PC-3 (cell line): ENCODE measurements at regions not wholly inside any gene's neighbourhood (a gene's known extent, or its start where the extent isn't known, plus 50 kb on each side); places are given as distances from the start of the nearest gene placed in this dataset.

Source experiments
- ATAC-seq: fragments of 200-7000 bp; cut with Tn5 transposase; 2 replicates; pipeline ENCODE4 v1.9.1; 2020; ENCODE audit warnings: mild to moderate bottlenecking, moderate library complexity
- BruUV-seq: library from RNA; stranded (reverse); fragments of 400-500 nt; replicated peaks from 2 replicates; lab custom pipeline; 2021; lab: Mats Ljungman, UMichigan
- CTCF ChIA-PET: fragments of 300-600 bp; sonication (Branson Sonifier 250); formaldehyde crosslinking; loops from one replicate; lab custom pipeline; 2022; ENCODE audit warnings: antibody characterized with exemption; lab: Charles Lee
- POLR2A ChIA-PET: fragments of 300-600 bp; sonication (Branson Sonifier 250); formaldehyde crosslinking; loops from one replicate; lab custom pipeline; 2022; ENCODE audit warnings: antibody characterized with exemption; ENCODE audit not compliant: unreplicated experiment; lab: Charles Lee
- DNase-seq: peaks from one replicate; pipeline ENCODE4 v3.0.0-alpha.2; 2015
- H2AFZ ChIP-seq: fragments of 300-600 bp; sonication (generic); 2 replicates; pipeline ENCODE4 v1.6.0; 2016; ENCODE audit warnings: antibody characterized with exemption, low read length
- H3F3A ChIP-seq: fragments of 300-600 bp; sonication (generic); one replicate; pipeline ENCODE4 v1.6.0; 2017; ENCODE audit warnings: antibody characterized with exemption, low read length, control low read depth, mild to moderate bottlenecking; ENCODE audit not compliant: unreplicated experiment
- H3K27ac ChIP-seq: fragments of 300-600 bp; sonication (generic); 2 replicates; pipeline ENCODE4 v1.5.1; 2016; ENCODE audit warnings: mild to moderate bottlenecking, low read length
- H3K27me3 ChIP-seq: fragments of 300-600 bp; sonication (generic); 2 replicates; pipeline ENCODE4 v1.6.1; 2016; ENCODE audit warnings: low read length, mixed read lengths
- H3K36me3 ChIP-seq: fragments of 300-600 bp; sonication (generic); 2 replicates; pipeline ENCODE4 v1.6.1; 2016; ENCODE audit warnings: low read depth, mixed run types, low read length, mixed read lengths
- H3K4me1 ChIP-seq: fragments of 300-600 bp; sonication (generic); 2 replicates; pipeline ENCODE4 v1.5.1; 2016; ENCODE audit warnings: low read length; ENCODE audit not compliant: insufficient read depth
- H3K4me2 ChIP-seq: fragments of 300-600 bp; sonication (generic); 2 replicates; pipeline ENCODE4 v1.6.0; 2016; ENCODE audit warnings: low read length
- H3K4me3 ChIP-seq: fragments of 300-600 bp; sonication (generic); 2 replicates; pipeline ENCODE4 v1.5.1; 2016; ENCODE audit warnings: mild to moderate bottlenecking, low read length, mixed read lengths
- H3K79me2 ChIP-seq: fragments of 300-600 bp; sonication (generic); 2 replicates; pipeline ENCODE4 v1.6.1; 2017; ENCODE audit warnings: low read length, mixed read lengths
- H3K9ac ChIP-seq: fragments of 300-600 bp; sonication (generic); 2 replicates; pipeline ENCODE4 v1.6.0; 2016; ENCODE audit warnings: mild to moderate bottlenecking, low read length
- H3K9me2 ChIP-seq: fragments of 300-600 bp; sonication (generic); replicated peaks from 2 replicates; pipeline ENCODE4 v1.6.1; 2016; ENCODE audit warnings: mixed run types, low read length, mixed read lengths
- H3K9me3 ChIP-seq: fragments of 300-600 bp; sonication (generic); 2 replicates; pipeline ENCODE4 v1.6.1; 2016; ENCODE audit warnings: low read length, mixed read lengths
- H4K20me1 ChIP-seq: fragments of 300-600 bp; sonication (generic); 2 replicates; pipeline ENCODE4 v1.6.1; 2016; ENCODE audit warnings: low read length, mixed read lengths
- EZH2 ChIP-seq: fragments of 300-600 bp; sonication (generic); IDR thresholded peaks from one replicate; pipeline ENCODE4 v1.6.1; 2017; ENCODE audit warnings: antibody characterized with exemption, mild to moderate bottlenecking, low read length; ENCODE audit not compliant: unreplicated experiment
- EZH2phosphoT487 ChIP-seq: fragments of 300-600 bp; sonication (generic); IDR thresholded peaks from 2 replicates; pipeline ENCODE4 v1.6.1; 2018; ENCODE audit warnings: mild to moderate bottlenecking, antibody characterized with exemption, low read length, borderline replicate concordance
- intact Hi-C: fragments of 100-400 bp; cut with micrococcal nuclease; formaldehyde crosslinking; loops from 2 replicates; pipeline ENCODE4 v1.9.0; 2023
- TF ChIP-seq, protein P1 (sequence below): fragments of 300-600 bp; sonication (generic); conservative IDR thresholded peaks from 2 replicates; pipeline ENCODE4 v1.5.1; 2017; ENCODE audit warnings: antibody characterized with exemption, low read depth, mild to moderate bottlenecking, low read length

DNA sequence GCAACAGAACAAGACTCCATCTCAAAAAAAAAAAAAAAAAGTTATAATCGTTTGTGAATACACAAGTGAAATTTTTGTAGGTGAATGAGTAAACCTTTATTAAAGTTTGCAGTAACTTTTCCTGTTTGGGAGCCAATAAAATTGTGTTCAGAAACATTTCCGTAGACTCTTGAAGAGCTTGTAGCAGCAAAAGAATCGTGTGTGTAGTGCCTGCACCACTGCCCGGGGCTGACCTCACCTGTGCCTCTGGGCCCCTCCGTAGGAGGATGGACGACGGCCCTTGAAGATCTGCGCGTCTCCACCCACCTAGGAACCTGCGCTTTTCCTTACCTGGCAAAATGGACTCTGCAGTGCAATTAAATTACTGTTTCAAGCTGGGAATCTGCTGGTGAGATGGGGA, 366.0 kb downstream of the THBS2 start:
- Histone ChIP-seq H3K4me1 (no peaks in the 10 kb centered on the region), H3K36me3 (no peaks in the 10 kb centered on the region), H3K9me2 (no peaks in the 10 kb centered on the region), H3K9me3 (no peaks in the 10 kb centered on the region), H3K27me3 (peaks cover 15% of the 10 kb centered on the region), H3K27ac (no peak overlapping the region), H2AFZ (no peak overlapping the region), H3F3A (no peaks in the 10 kb centered on the region), H3K79me2 (no peaks in the 10 kb centered on the region), H3K9ac (no peak overlapping the region), H3K4me2 (no peak overlapping the region), H4K20me1 (no peaks in the 10 kb centered on the region), H3K4me3 (no peak overlapping the region)
- CTCF ChIA-PET: no interaction called here
- POLR2A ChIA-PET: no interaction called here
- no TSS peak for BruUV-seq
- TF ChIP-seq EZH2 (no peak), EZH2phosphoT487 (no peak)
- TF ChIP-seq, protein P1, sequence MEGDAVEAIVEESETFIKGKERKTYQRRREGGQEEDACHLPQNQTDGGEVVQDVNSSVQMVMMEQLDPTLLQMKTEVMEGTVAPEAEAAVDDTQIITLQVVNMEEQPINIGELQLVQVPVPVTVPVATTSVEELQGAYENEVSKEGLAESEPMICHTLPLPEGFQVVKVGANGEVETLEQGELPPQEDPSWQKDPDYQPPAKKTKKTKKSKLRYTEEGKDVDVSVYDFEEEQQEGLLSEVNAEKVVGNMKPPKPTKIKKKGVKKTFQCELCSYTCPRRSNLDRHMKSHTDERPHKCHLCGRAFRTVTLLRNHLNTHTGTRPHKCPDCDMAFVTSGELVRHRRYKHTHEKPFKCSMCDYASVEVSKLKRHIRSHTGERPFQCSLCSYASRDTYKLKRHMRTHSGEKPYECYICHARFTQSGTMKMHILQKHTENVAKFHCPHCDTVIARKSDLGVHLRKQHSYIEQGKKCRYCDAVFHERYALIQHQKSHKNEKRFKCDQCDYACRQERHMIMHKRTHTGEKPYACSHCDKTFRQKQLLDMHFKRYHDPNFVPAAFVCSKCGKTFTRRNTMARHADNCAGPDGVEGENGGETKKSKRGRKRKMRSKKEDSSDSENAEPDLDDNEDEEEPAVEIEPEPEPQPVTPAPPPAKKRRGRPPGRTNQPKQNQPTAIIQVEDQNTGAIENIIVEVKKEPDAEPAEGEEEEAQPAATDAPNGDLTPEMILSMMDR: no peak
- no peak for DNase-seq
- intact Hi-C loops: no loop called here
- ATAC-seq: no peak

DNA sequence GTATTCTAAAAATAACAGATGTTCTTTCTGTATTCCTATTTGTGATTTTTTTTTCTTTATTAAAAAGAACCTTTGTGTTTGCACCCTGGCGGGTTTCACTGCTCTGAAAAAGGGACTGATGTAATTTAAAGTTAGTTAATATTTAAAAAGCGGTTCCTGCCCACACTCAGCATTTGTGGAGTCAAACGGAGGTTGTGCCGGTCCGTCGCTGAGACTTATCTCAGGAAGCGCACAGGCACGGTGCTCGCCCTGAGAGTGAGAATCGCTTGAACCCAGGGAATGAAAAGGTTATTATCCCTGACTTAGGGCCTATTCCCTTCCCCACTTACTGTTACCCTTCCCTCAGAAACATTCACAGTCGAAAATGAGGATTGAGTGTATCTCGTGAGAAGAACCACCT, 366.7 kb downstream of the THBS2 start:
- Histone ChIP-seq H3K79me2 (no peaks in the 10 kb centered on the region), H3K9me3 (no peaks in the 10 kb centered on the region), H3K4me2 (no peak overlapping the region), H3K9me2 (no peaks in the 10 kb centered on the region), H4K20me1 (no peaks in the 10 kb centered on the region), H3K4me3 (no peak overlapping the region), H3K27me3 (peaks cover 19% of the 10 kb centered on the region), H2AFZ (no peak overlapping the region), H3K27ac (no peak overlapping the region), H3K36me3 (no peaks in the 10 kb centered on the region), H3K9ac (no peak overlapping the region), H3F3A (no peaks in the 10 kb centered on the region), H3K4me1 (no peaks in the 10 kb centered on the region)
- ATAC-seq (no peak), DNase-seq (no peak)
- ChIA-PET POLR2A (no interaction called here), CTCF (no interaction called here)
- intact Hi-C loops: no loop called here
- TF ChIP-seq, protein P1: no peak
- no peak for TF ChIP-seq EZH2phosphoT487
- TF ChIP-seq EZH2: no peak
- no TSS peak for BruUV-seq

- no peak overlapping the region for H3K4me2 ChIP-seq
- no peak for DNase-seq
- no peaks in the 10 kb centered on the region for H4K20me1 ChIP-seq
- no peaks in the 10 kb centered on the region for H3K4me1 ChIP-seq
- H3K9ac ChIP-seq: no peak overlapping the region
- POLR2A ChIA-PET: no interaction called here
- CTCF ChIA-PET: no interaction called here
- no TSS peak for BruUV-seq
- H3K36me3 ChIP-seq: no peaks in the 10 kb centered on the region
- no peak for ATAC-seq
- no peak overlapping the region for H3K27ac ChIP-seq
- no peak overlapping the region for H2AFZ ChIP-seq
- no peaks in the 10 kb centered on the region for H3K79me2 ChIP-seq
- peaks cover 27% of the 10 kb centered on the region for H3K27me3 ChIP-seq
- no peak for TF ChIP-seq EZH2
- TF ChIP-seq, protein P1: no peak
- no peak for TF ChIP-seq EZH2phosphoT487
- intact Hi-C loops: no loop called here
- no peaks in the 10 kb centered on the region for H3K9me2 ChIP-seq
- H3K4me3 ChIP-seq: no peak overlapping the region
- H3F3A ChIP-seq: no peaks in the 10 kb centered on the region
- no peaks in the 10 kb centered on the region for H3K9me3 ChIP-seq
These were observed 367.6 kb downstream of the THBS2 start for GRCh38 chr6:168885751-168886742.
